ENCODE measurements at regions not wholly inside any gene's neighbourhood (a gene's known extent, or its start where the extent isn't known, plus 50 kb on each side); places are given as distances from the start of the nearest gene placed in this dataset.

GRCh38 chr12:46503637-46504175 is 131.1 kb upstream of the SLC38A2 start:
- no peak for ATAC-seq
- Mint-ChIP-seq H3K36me3 (peaks cover 10 to 63% (median 41%) of the 10 kb centered on the region in 3 donors), H3K9me3 (peaks cover 23 to 57% (median 35%) of the 10 kb centered on the region in 9 donors)

GRCh38 chr12:46500673-46501072 is 128.1 kb upstream of the SLC38A2 start:
- Mint-ChIP-seq H3K4me3 (no peak overlapping the region), H3K27ac (no peak overlapping the region), H3K27me3 (no peaks in the 10 kb centered on the region), H3K4me1 (peaks cover 0 to 4% (median 1%) of the 10 kb centered on the region in 4 donors), H3K36me3 (peaks cover 0 to 37% (median 21%) of the 10 kb centered on the region in 3 donors), H3K9me3 (peaks cover 11 to 33% (median 20%) of the 10 kb centered on the region in 9 donors)
- no peak for DNase-seq
- POLR2A ChIA-PET = no interaction called here
- ATAC-seq = no peak

More at GRCh38 chr12:46503637-46504175, 131.1 kb upstream of the SLC38A2 start:
- no peak for DNase-seq
- Mint-ChIP-seq H3K4me3 (no peak overlapping the region), H3K27me3 (no peaks in the 10 kb centered on the region), H3K27ac (no peak overlapping the region), H3K4me1 (peaks cover 0 to 9% (median 4%) of the 10 kb centered on the region in 4 donors)
- POLR2A ChIA-PET = no interaction called here

- peaks cover 0 to 4% (median 1%) of the 10 kb centered on the region in 4 donors for H3K4me1 Mint-ChIP-seq
- DNase-seq = no peak
- peaks cover 7 to 29% (median 20%) of the 10 kb centered on the region in 9 donors for H3K9me3 Mint-ChIP-seq
- H3K27me3 Mint-ChIP-seq = no peaks in the 10 kb centered on the region
- no peak overlapping the region for H3K4me3 Mint-ChIP-seq
- peaks cover 0 to 33% (median 14%) of the 10 kb centered on the region in 3 donors for H3K36me3 Mint-ChIP-seq
- POLR2A ChIA-PET = no interaction called here
- no peak overlapping the region for H3K27ac Mint-ChIP-seq
- no peak for ATAC-seq
Observed at GRCh38 chr12:46499901-46500300, 127.3 kb upstream of the SLC38A2 start.

- Mint-ChIP-seq H3K27ac (no peak overlapping the region), H3K36me3 (peaks cover 0 to 30% (median 14%) of the 10 kb centered on the region in 3 donors), H3K4me1 (peaks cover 0 to 2% (median 1%) of the 10 kb centered on the region in 4 donors), H3K4me3 (no peak overlapping the region), H3K27me3 (no peaks in the 10 kb centered on the region), H3K9me3 (peaks cover 7 to 26% (median 16%) of the 10 kb centered on the region in 9 donors)
- DNase-seq = no peak
- POLR2A ChIA-PET = no interaction called here
- ATAC-seq = no peak
Observed at GRCh38 chr12:46499226-46499625, 126.7 kb upstream of the SLC38A2 start.

- no peak overlapping the region for H3K4me3 Mint-ChIP-seq
- ATAC-seq = no peak
- no peak overlapping the region for H3K27ac Mint-ChIP-seq
- H3K4me1 Mint-ChIP-seq = peaks cover 0 to 2% (median 1%) of the 10 kb centered on the region in 4 donors
- H3K9me3 Mint-ChIP-seq = peaks cover 2 to 17% (median 8%) of the 10 kb centered on the region in 9 donors
- POLR2A ChIA-PET = interaction anchor here (1.3 kb wide), 1 partner anchor 37 kb away, joined by 3 read pairs; no protein-coding TSS in a partner anchor
- DNase-seq = no peak
- H3K27me3 Mint-ChIP-seq = no peaks in the 10 kb centered on the region
- peaks cover 0 to 19% (median 4%) of the 10 kb centered on the region in 3 donors for H3K36me3 Mint-ChIP-seq
Observed at GRCh38 chr12:46497739-46498138, 125.2 kb upstream of the SLC38A2 start.

GRCh38 chr12:46494424-46494823 is 121.9 kb upstream of the SLC38A2 start:
- H3K27me3 Mint-ChIP-seq = no peaks in the 10 kb centered on the region
- ATAC-seq (no peak), DNase-seq (no peak)
- H3K4me3 Mint-ChIP-seq = no peak overlapping the region
- peaks cover 0 to 4% (median 0%) of the 10 kb centered on the region in 9 donors for H3K9me3 Mint-ChIP-seq
- H3K27ac Mint-ChIP-seq = no peak overlapping the region
- no peaks in the 10 kb centered on the region for H3K4me1 Mint-ChIP-seq
- POLR2A ChIA-PET = no interaction called here
- H3K36me3 Mint-ChIP-seq = peaks cover 0 to 6% (median 0%) of the 10 kb centered on the region in 3 donors

- Mint-ChIP-seq H3K27me3 (no peaks in the 10 kb centered on the region), H3K36me3 (peaks cover 0 to 8% (median 2%) of the 10 kb centered on the region in 3 donors), H3K4me1 (no peaks in the 10 kb centered on the region), H3K9me3 (peaks cover 0 to 4% (median 0%) of the 10 kb centered on the region in 9 donors), H3K4me3 (no peak overlapping the region), H3K27ac (no peak overlapping the region)
- DNase-seq = no peak
- POLR2A ChIA-PET = no interaction called here
- ATAC-seq = no peak
Observed at GRCh38 chr12:46493834-46494181, 121.2 kb upstream of the SLC38A2 start.

GRCh38 chr12:46493150-46493833 is 120.7 kb upstream of the SLC38A2 start:
- Mint-ChIP-seq H3K36me3 (peaks cover 0 to 8% (median 2%) of the 10 kb centered on the region in 3 donors), H3K9me3 (peaks cover 0 to 3% (median 0%) of the 10 kb centered on the region in 9 donors), H3K4me3 (no peak overlapping the region), H3K4me1 (peaks cover 0 to 5% (median 2%) of the 10 kb centered on the region in 4 donors), H3K27me3 (no peaks in the 10 kb centered on the region), H3K27ac (no peak overlapping the region)
- POLR2A ChIA-PET = no interaction called here
- DNase-seq (no peak), ATAC-seq (no peak)

GRCh38 chr12:46492471-46493085 is 120.0 kb upstream of the SLC38A2 start:
- Mint-ChIP-seq H3K27me3 (no peaks in the 10 kb centered on the region), H3K4me1 (peaks cover 0 to 5% (median 2%) of the 10 kb centered on the region in 4 donors), H3K36me3 (peaks cover 0 to 8% (median 2%) of the 10 kb centered on the region in 3 donors), H3K9me3 (no peaks in the 10 kb centered on the region), H3K4me3 (no peak overlapping the region), H3K27ac (no peak overlapping the region)
- DNase-seq (no peak), ATAC-seq (no peak)
- POLR2A ChIA-PET = interaction anchor here (0.6 kb wide), 1 partner anchor 57 kb away, joined by 3 read pairs; no protein-coding TSS in a partner anchor

- POLR2A ChIA-PET = no interaction called here
- ATAC-seq (no peak), DNase-seq (no peak)
- Mint-ChIP-seq H3K9me3 (no peaks in the 10 kb centered on the region), H3K36me3 (peaks cover 0 to 8% (median 2%) of the 10 kb centered on the region in 3 donors), H3K27ac (no peak overlapping the region), H3K27me3 (no peaks in the 10 kb centered on the region), H3K4me1 (peaks cover 0 to 5% (median 2%) of the 10 kb centered on the region in 4 donors), H3K4me3 (no peak overlapping the region)
Observed at GRCh38 chr12:46491548-46491947, 119.0 kb upstream of the SLC38A2 start.

GRCh38 chr12:46490635-46491034 is 118.1 kb upstream of the SLC38A2 start:
- no peak for ATAC-seq
- Mint-ChIP-seq H3K4me1 (peaks cover 0 to 5% (median 2%) of the 10 kb centered on the region in 4 donors), H3K36me3 (peaks cover 0 to 8% (median 2%) of the 10 kb centered on the region in 3 donors), H3K27me3 (no peaks in the 10 kb centered on the region), H3K4me3 (no peak overlapping the region), H3K27ac (no peak overlapping the region), H3K9me3 (no peaks in the 10 kb centered on the region)
- no peak for DNase-seq
- POLR2A ChIA-PET = no interaction called here

GRCh38 chr12:46489951-46490388 is 117.4 kb upstream of the SLC38A2 start:
- POLR2A ChIA-PET = no interaction called here
- H3K36me3 Mint-ChIP-seq = peaks cover 0 to 7% (median 4%) of the 10 kb centered on the region in 3 donors
- H3K27ac Mint-ChIP-seq = no peak overlapping the region
- ATAC-seq = no peak
- no peak overlapping the region for H3K4me3 Mint-ChIP-seq
- H3K27me3 Mint-ChIP-seq = no peaks in the 10 kb centered on the region
- DNase-seq = no peak
- H3K9me3 Mint-ChIP-seq = no peaks in the 10 kb centered on the region
- H3K4me1 Mint-ChIP-seq = peaks cover 0 to 5% (median 2%) of the 10 kb centered on the region in 4 donors

GRCh38 chr12:46487567-46488131 is 115.1 kb upstream of the SLC38A2 start:
- peaks cover 0 to 14% (median 3%) of the 10 kb centered on the region in 4 donors for H3K4me1 Mint-ChIP-seq
- ATAC-seq = peak in 1 of 2 donors; percentile 25
- peaks cover 0 to 5% (median 4%) of the 10 kb centered on the region in 3 donors for H3K36me3 Mint-ChIP-seq
- H3K4me3 Mint-ChIP-seq = no peak overlapping the region
- no peaks in the 10 kb centered on the region for H3K9me3 Mint-ChIP-seq
- DNase-seq = no peak
- H3K27ac Mint-ChIP-seq = no peak overlapping the region
- no peaks in the 10 kb centered on the region for H3K27me3 Mint-ChIP-seq
- POLR2A ChIA-PET = no interaction called here

Data from naive thymus-derived CD8-positive, alpha-beta T cell (primary cell).